ENCODE measurements at regions not wholly inside any gene's neighbourhood (a gene's known extent, or its start where the extent isn't known, plus 50 kb on each side); places are given as distances from the start of the nearest gene placed in this dataset.
"Not testable (repeated sequence)": the region's sequence is repeated elsewhere in the genome, so short reads cannot be mapped to it uniquely, and the experiment has no call there.

- FAIRE-seq: no peak
Observed at GRCh38 chr10:27344568-27345454, 104.2 kb upstream of the ACBD5 start.

- no peak for FAIRE-seq
Observed at GRCh38 chr10:27341001-27341400, 100.4 kb upstream of the ACBD5 start.

GRCh38 chr10:27335246-27335645 is 94.6 kb upstream of the ACBD5 start:
- not testable (repeated sequence) for FAIRE-seq

DNA sequence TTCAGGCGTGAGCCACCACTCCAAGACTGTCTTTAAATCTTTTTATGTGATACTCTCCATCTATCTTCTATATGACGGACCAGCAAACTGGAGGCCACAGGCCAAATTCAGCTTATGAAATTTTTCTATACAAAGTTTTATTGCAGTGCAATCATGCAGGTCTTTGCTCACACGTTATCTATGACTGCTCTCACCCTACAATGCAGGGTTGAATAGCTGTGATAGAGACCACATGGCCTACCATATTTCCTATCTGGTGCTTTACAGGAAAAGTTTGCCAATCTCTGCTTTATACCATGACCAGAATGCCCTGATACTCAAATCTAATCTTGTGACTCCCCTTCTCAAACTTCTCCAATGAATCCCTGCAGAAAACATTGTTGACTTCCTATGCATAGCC is 89.5 kb upstream of the ACBD5 start:
- no peak for FAIRE-seq

DNA sequence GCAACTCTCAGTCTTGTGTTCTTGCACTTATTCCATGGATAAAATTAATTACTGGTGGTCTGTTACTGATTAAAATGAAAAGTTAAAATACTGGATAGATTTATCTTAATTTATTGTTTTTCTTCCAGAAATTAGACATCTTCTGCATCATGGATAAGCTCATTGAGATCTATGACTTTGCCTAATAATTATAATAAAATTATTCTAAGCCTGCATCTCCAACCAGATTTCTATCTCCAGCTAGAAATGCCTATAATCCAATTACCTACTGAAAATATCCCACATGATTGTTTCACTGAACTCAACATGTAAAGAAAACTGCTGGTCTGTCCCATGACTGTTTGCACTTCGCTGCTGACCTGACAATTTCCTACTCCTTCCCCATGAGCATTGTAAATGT is 88.3 kb upstream of the ACBD5 start:
- no peak for FAIRE-seq

DNA sequence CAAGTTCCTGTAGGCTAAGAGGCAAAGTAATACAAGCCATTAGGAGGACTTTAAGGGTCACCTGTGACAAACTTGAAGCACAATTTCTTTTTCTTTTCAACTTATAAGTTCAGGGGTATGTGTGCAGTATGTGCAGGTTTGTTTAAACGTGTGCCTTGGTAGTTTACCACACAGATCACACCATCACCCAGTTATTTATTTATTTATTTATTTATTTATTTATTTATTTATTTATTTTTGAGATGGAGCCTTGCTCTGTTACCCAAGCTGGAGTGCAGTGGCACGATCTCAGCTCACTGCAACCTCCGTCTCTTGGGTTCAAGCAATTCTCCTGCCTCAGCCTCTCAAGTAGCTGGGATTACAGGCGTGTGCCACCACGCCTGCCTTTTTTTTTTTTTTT is 86.2 kb upstream of the ACBD5 start:
- FAIRE-seq: not testable (repeated sequence)

DNA sequence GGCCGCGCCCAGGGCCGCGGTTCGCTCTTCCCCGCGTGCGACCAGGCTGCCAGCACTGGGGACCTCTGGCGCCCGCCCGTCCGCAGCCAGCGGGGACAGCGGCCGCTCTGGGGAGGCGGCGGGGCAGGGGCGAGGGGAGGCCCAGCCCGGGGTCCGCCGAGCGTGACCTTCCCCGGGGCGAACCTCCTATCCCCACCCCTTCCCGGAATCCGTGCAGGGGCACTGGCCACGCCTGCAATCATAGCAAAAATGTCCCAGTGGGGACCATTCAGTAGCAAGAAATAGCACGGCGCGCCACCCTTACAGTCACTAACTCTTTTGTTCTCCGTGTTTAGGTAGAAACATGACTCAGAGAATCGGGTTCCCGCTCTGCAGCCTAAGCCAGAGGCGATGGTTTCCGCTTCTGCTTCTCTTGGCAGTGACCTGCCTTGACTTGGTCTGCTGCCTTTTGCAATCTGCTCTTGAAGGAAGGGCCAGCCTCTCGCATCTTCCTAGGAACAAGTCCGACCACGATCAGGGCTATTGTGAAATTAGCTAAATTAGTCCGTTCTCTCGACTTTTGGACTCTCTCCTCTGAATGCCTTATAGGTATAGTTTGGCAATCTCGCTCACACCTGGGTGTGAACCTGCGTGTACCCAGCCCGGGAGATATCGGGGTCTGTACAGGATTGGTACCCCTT is 79.3 kb upstream of the ACBD5 start:
- FAIRE-seq: no peak

- not testable (repeated sequence) for FAIRE-seq
Observed at GRCh38 chr10:27319139-27319538, 78.5 kb upstream of the ACBD5 start.

DNA sequence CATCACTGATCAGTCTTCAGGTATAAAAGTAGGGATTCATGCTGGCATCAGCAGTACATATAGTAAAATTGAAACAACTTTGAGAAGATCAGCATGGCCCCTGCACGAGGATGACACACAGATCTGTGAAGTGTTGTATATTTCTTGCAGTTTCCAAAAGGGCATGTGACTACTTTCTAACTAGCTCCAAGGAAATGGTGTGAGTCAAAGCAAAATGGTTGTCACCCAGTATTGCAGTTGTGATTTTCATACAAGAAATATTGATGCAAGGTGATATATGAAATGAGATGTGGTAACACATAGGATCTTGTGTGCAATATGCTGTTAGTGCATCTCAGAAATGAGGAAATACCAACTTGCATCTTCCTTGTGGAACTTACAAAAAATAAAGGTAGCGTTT is 74.5 kb upstream of the ACBD5 start:
- not testable (repeated sequence) for FAIRE-seq

DNA sequence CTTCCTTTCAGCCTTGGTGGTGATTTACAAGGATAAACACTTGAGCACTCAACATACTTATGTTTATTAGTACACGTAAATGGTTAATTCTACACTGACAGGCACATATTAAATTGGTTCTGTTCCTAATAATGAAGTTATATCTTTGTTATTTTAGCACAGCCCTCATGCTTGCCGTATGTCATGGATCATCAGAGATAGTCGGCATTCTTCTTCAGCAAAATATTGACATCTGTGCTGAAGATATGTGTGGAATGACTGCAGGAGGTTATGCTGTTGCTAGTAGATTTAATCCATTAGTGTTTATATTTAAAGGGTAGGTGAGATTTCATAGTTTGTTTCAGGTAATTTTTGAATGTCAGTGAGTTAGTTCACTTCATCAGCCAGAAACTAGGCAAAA is 73.0 kb upstream of the ACBD5 start:
- FAIRE-seq: not testable (repeated sequence)

DNA sequence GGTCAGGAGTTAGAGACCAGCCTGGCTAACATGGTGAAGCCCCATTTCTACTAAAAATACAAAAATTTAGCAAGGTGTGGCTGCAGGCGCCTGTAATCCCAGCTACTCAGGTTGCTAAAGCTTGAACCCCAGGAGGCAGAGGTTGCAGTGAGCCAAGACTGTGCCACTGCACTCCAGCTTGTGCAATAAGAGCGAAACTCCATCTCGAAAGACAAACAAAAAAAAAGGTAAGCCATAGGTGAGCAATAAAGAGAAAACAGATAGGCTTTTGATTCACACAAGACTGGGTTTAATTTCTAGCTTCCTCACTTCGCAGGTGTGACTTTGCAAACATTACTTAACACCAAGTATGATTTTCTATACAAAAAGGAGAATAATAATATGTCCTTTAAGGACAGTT is 72.3 kb upstream of the ACBD5 start:
- no peak for FAIRE-seq

- FAIRE-seq: not testable (repeated sequence)
Observed at GRCh38 chr10:27311809-27312208, 71.2 kb upstream of the ACBD5 start.

- not testable (repeated sequence) for FAIRE-seq
Observed at GRCh38 chr10:27298522-27298850, 57.9 kb upstream of the ACBD5 start.

- FAIRE-seq: no peak
Observed at GRCh38 chr10:27297844-27298521, 57.4 kb upstream of the ACBD5 start.

- not testable (repeated sequence) for FAIRE-seq
Observed at GRCh38 chr10:27296285-27296684, 55.7 kb upstream of the ACBD5 start.

DNA sequence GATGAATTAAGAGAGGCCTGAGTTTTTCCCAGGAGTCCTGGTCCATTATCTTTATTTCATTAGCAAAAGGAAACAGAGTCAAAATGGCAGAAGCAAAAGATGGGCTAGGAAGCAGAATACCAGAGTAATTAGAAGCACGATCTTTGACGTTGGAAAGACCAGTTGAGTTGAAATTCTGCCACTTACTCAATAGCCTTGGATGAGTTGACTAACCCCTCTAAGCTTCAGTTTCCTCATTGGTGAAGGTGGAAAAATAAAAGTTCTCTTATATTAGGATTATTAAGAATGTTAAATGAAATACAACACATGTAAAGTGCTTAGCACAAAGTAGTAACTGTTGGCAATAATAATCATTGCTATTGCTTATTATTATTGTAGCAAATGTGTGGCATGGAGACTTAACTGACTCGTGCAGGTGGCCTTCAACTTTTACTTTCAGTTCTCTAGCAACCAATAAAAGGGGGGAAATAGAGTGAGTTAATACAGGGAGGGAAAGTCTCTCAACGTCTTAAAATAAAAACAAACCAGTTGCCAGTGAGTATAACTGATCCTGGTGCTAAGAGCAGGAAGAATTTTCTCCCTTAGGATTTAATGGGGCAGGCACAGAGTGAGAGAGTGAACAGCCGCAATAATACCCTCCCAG is 50.8 kb upstream of the ACBD5 start:
- not testable (repeated sequence) for FAIRE-seq

All from colon (tissue), 2 donors.